ENCODE measurements at regions not wholly inside any gene's neighbourhood (a gene's known extent, or its start where the extent isn't known, plus 50 kb on each side); places are given as distances from the start of the nearest gene placed in this dataset.
"Not testable (repeated sequence)": the region's sequence is repeated elsewhere in the genome, so short reads cannot be mapped to it uniquely, and the experiment has no call there.

DNA sequence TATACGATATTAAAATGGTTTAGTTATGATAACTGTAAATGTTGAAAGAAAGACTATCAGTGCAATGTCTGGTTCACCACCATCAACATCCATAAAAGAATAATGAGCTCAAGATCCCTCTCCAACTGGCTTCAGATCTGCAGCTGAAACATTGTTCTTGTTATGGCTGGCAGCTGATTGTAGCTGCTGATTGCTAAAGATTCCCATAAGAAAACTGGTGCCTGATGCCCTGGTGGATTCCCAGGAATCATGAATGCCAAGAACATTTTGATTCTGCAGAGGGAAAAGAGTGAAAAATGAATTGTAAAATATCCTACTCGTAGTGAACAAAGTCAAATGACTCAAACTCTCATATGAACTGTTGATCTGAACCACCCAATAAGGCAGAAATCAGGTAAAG is 1160.2 kb downstream of the EPHA7 start:
- TF ChIP-seq, protein P1, sequence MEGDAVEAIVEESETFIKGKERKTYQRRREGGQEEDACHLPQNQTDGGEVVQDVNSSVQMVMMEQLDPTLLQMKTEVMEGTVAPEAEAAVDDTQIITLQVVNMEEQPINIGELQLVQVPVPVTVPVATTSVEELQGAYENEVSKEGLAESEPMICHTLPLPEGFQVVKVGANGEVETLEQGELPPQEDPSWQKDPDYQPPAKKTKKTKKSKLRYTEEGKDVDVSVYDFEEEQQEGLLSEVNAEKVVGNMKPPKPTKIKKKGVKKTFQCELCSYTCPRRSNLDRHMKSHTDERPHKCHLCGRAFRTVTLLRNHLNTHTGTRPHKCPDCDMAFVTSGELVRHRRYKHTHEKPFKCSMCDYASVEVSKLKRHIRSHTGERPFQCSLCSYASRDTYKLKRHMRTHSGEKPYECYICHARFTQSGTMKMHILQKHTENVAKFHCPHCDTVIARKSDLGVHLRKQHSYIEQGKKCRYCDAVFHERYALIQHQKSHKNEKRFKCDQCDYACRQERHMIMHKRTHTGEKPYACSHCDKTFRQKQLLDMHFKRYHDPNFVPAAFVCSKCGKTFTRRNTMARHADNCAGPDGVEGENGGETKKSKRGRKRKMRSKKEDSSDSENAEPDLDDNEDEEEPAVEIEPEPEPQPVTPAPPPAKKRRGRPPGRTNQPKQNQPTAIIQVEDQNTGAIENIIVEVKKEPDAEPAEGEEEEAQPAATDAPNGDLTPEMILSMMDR (IDR thresholded peaks at IDR 0.05; ENCODE audit: insufficient read depth, low read length) = no peak
- TF ChIP-seq GABPA (IDR thresholded peaks at IDR 0.05; ENCODE audit: low read depth) (no peak), SPI1 (IDR thresholded peaks at IDR 0.05; ENCODE audit: borderline replicate concordance, low read depth) (no peak), POLR2AphosphoS5 (IDR thresholded peaks at IDR 0.05; ENCODE audit: low read depth) (no peak)
- TF ChIP-seq, protein P2, sequence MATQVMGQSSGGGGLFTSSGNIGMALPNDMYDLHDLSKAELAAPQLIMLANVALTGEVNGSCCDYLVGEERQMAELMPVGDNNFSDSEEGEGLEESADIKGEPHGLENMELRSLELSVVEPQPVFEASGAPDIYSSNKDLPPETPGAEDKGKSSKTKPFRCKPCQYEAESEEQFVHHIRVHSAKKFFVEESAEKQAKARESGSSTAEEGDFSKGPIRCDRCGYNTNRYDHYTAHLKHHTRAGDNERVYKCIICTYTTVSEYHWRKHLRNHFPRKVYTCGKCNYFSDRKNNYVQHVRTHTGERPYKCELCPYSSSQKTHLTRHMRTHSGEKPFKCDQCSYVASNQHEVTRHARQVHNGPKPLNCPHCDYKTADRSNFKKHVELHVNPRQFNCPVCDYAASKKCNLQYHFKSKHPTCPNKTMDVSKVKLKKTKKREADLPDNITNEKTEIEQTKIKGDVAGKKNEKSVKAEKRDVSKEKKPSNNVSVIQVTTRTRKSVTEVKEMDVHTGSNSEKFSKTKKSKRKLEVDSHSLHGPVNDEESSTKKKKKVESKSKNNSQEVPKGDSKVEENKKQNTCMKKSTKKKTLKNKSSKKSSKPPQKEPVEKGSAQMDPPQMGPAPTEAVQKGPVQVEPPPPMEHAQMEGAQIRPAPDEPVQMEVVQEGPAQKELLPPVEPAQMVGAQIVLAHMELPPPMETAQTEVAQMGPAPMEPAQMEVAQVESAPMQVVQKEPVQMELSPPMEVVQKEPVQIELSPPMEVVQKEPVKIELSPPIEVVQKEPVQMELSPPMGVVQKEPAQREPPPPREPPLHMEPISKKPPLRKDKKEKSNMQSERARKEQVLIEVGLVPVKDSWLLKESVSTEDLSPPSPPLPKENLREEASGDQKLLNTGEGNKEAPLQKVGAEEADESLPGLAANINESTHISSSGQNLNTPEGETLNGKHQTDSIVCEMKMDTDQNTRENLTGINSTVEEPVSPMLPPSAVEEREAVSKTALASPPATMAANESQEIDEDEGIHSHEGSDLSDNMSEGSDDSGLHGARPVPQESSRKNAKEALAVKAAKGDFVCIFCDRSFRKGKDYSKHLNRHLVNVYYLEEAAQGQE (IDR thresholded peaks at IDR 0.05; ENCODE audit: insufficient replicate concordance, low read depth) = no peak
- Histone ChIP-seq H3K27ac (replicated peaks) (no peak overlapping the region), H3K4me3 (replicated peaks; ENCODE audit: insufficient read depth, low read length) (no peak overlapping the region), H3K27me3 (ENCODE audit: insufficient read depth, poor library complexity, severe bottlenecking) (no peaks in the 10 kb centered on the region)
- DNase-seq (ENCODE audit: low read depth in 1 of 2, low spot score in 1 of 2) = no peak

DNA sequence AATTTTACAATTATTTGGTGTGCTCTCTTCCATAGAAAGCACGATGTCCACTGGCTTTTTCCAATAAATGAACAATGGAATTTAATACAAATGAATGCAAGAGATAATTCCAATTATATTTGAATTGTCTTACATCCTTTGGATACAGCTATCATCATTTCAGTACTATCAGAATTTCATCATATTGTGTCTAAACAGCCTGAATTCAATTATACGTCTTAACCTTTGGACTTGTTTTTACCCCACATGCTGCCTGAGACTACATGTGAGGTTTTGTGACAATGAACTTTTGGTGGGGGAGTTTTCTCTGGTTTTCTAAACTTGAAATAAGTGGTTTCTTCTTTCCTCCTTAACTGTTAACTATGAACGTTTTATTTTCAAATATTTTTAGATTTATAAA is 1176.0 kb downstream of the EPHA7 start:
- Histone ChIP-seq H3K27ac (replicated peaks) (no peak overlapping the region), H3K27me3 (ENCODE audit: insufficient read depth, poor library complexity, severe bottlenecking) (no peaks in the 10 kb centered on the region), H3K4me3 (replicated peaks; ENCODE audit: insufficient read depth, low read length) (no peak overlapping the region)
- DNase-seq (ENCODE audit: low read depth in 1 of 2, low spot score in 1 of 2) = no peak
- TF ChIP-seq GABPA (IDR thresholded peaks at IDR 0.05; ENCODE audit: low read depth) = no peak
- no peak for TF ChIP-seq POLR2AphosphoS5 (IDR thresholded peaks at IDR 0.05; ENCODE audit: low read depth)
- TF ChIP-seq, protein P1 (IDR thresholded peaks at IDR 0.05; ENCODE audit: insufficient read depth, low read length) = no peak
- TF ChIP-seq SPI1 (IDR thresholded peaks at IDR 0.05; ENCODE audit: borderline replicate concordance, low read depth) = no peak
- TF ChIP-seq, protein P2 (IDR thresholded peaks at IDR 0.05; ENCODE audit: insufficient replicate concordance, low read depth) = no peak

DNA sequence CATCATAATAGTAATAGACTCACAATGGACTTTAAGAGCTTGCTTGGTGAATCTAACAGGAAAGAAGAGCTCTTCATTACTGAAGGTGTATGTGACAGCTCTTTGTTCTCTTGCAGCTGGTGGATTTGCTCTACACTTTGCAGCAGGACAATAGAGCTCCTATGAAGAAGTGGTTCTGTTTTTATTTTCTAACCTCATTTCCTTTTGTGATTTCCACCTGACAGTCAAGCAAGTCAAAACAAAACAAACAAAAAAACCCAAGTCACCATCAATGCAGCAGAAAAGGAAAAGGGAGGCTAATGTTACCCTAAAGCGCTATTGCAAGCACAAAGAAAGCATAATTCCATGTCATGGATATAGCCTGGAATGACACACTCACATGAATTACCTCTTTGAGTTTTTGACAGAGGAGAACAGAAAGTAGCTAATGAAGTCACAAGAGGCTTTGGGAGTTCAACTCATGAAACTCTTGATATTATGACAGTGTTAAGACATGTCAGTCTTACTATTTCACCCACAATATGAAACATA is 1188.1 kb downstream of the EPHA7 start:
- H3K27ac ChIP-seq (replicated peaks) = no peak overlapping the region
- DNase-seq (ENCODE audit: low read depth in 1 of 2, low spot score in 1 of 2) = no peak
- H3K27me3 ChIP-seq (ENCODE audit: insufficient read depth, poor library complexity, severe bottlenecking) = no peaks in the 10 kb centered on the region
- no peak overlapping the region for H3K4me3 ChIP-seq (replicated peaks; ENCODE audit: insufficient read depth, low read length)
- TF ChIP-seq GABPA (IDR thresholded peaks at IDR 0.05; ENCODE audit: low read depth) = no peak
- TF ChIP-seq, protein P2 (IDR thresholded peaks at IDR 0.05; ENCODE audit: insufficient replicate concordance, low read depth) = no peak
- no peak for TF ChIP-seq SPI1 (IDR thresholded peaks at IDR 0.05; ENCODE audit: borderline replicate concordance, low read depth)
- TF ChIP-seq, protein P1 (IDR thresholded peaks at IDR 0.05; ENCODE audit: insufficient read depth, low read length) = no peak
- no peak for TF ChIP-seq POLR2AphosphoS5 (IDR thresholded peaks at IDR 0.05; ENCODE audit: low read depth)

DNA sequence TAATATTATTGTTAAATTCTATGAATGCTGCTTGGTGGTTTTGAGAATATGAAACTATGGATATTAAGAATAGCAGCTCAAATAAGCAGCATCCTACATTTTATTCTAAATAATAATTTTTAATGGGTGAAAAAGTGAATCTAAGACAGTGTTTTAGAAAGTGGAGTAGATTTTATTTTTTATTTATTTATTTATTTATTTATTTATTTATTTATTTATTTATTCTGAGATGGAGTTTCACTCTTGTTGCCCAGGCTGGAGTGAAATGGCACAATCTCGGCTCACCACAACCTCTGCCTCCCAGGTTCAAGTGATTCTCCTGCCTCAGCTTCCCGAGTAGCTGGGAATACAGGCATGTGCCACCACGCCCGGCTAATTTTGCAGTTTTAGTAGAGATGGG is 1199.4 kb downstream of the EPHA7 start:
- not testable (repeated sequence) for H3K4me3 ChIP-seq (replicated peaks; ENCODE audit: insufficient read depth, low read length); DNase-seq (ENCODE audit: low read depth in 1 of 2, low spot score in 1 of 2); H3K27ac ChIP-seq (replicated peaks); H3K27me3 ChIP-seq (ENCODE audit: insufficient read depth, poor library complexity, severe bottlenecking)
